Mucosa of descending colon (tissue), 3 donors: ENCODE measurements at regions not wholly inside any gene's neighbourhood (a gene's known extent, or its start where the extent isn't known, plus 50 kb on each side); places are given as distances from the start of the nearest gene placed in this dataset.

ENCODE experiments used
- ATAC-seq: fragments of 200-7000 bp; cut with Tn5 transposase; one replicate; pipeline ENCODE4 v1.9.1; 2020; ENCODE audit warnings: mild to moderate bottlenecking, moderate library complexity
- DNase-seq, 3 donors: peaks; one replicate each; pipeline ENCODE4 v3.0.0-alpha.2; 2020
- H3K36me3 ChIP-seq: fragments of 200-600 bp; one replicate; pipeline ENCODE4 v1.8.0; 2021; ENCODE audit warnings: low read depth, mild to moderate bottlenecking
- H3K4me1 ChIP-seq: fragments of 200-600 bp; one replicate; pipeline ENCODE4 v1.8.0; 2021; ENCODE audit warnings: low read depth, mild to moderate bottlenecking
- H3K4me3 ChIP-seq: fragments of 200-600 bp; one replicate; pipeline ENCODE4 v1.8.0; 2021; ENCODE audit warnings: mild to moderate bottlenecking
- H3K9me3 ChIP-seq: fragments of 200-600 bp; one replicate; pipeline ENCODE4 v1.8.0; 2021; ENCODE audit warnings: mild to moderate bottlenecking
- intact Hi-C, 2 donors: fragments of 100-400 bp; cut with DNase I in 1 of 2; cut with micrococcal nuclease in 1 of 2; formaldehyde crosslinking; loops; one replicate each; pipeline versions ENCODE4 v1.11.0 to v1.11.1; 2022; cut with DNase I, micrococcal nuclease
- TF ChIP-seq, protein P1 (sequence below): fragments of 200-600 bp; IDR thresholded peaks from one replicate; pipeline ENCODE4 v1.8.0; 2022; ENCODE audit warnings: antibody characterized with exemption, mild to moderate bottlenecking
- donor health status: DM: no; HTN: no; CAD: no; lungs with moderate emphysema.
- donor health status: DM: no; HTN: no; CAD: no.
- donor health status: DM: no; HTN: yes; CAD: no.

DNA sequence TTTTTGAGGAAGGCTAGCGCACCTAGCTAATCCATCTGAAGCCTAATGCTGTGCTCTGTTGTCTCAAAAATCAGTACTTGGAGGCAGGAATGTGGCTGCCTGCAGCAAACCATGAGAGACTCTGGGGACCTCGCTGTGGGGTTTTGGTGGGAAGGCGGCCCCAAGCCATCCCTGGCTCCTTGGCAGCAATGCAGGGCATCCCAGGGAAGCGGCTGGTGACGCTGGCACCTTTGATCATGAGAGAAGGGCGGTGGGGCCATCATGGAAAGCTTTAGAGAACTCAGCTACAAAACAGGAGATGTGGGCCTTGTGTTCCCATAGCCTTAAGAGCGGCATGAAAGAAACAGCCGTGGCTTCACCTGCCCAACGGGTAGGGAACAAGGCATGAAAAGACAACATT, 101.1 kb upstream of the SFSWAP start:
- no peak overlapping the region for H3K4me3 ChIP-seq
- intact Hi-C loops = no loop called here
- no peak for DNase-seq
- no peaks in the 10 kb centered on the region for H3K9me3 ChIP-seq
- TF ChIP-seq, protein P1, sequence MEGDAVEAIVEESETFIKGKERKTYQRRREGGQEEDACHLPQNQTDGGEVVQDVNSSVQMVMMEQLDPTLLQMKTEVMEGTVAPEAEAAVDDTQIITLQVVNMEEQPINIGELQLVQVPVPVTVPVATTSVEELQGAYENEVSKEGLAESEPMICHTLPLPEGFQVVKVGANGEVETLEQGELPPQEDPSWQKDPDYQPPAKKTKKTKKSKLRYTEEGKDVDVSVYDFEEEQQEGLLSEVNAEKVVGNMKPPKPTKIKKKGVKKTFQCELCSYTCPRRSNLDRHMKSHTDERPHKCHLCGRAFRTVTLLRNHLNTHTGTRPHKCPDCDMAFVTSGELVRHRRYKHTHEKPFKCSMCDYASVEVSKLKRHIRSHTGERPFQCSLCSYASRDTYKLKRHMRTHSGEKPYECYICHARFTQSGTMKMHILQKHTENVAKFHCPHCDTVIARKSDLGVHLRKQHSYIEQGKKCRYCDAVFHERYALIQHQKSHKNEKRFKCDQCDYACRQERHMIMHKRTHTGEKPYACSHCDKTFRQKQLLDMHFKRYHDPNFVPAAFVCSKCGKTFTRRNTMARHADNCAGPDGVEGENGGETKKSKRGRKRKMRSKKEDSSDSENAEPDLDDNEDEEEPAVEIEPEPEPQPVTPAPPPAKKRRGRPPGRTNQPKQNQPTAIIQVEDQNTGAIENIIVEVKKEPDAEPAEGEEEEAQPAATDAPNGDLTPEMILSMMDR = no peak
- ATAC-seq = no peak
- no peaks in the 10 kb centered on the region for H3K36me3 ChIP-seq
- H3K4me1 ChIP-seq = no peaks in the 10 kb centered on the region

DNA sequence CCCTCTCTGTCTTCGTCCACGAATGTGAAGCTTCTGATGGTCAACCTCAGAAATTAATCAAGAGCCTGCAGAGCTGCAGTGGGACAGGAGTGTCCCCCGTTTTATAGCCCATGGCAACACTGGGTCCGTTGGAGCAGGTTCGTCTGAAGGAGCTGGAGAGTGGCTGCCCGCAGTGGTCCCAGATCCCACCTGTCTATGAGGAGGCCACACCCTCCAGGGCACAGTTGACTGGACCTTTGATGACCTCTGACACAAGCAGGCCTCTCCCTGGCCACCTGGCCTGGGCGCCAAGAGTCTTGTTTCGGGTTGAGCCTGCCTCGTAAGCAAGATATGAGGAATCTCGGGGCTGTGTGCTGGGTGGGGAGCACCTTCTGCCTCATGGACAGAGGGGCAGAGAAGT, 100.7 kb upstream of the SFSWAP start:
- no peaks in the 10 kb centered on the region for H3K9me3 ChIP-seq
- DNase-seq (no peak), ATAC-seq (no peak)
- TF ChIP-seq, protein P1 = no peak
- intact Hi-C loops = no loop called here
- no peak overlapping the region for H3K4me3 ChIP-seq
- H3K4me1 ChIP-seq = no peaks in the 10 kb centered on the region
- H3K36me3 ChIP-seq = no peaks in the 10 kb centered on the region

DNA sequence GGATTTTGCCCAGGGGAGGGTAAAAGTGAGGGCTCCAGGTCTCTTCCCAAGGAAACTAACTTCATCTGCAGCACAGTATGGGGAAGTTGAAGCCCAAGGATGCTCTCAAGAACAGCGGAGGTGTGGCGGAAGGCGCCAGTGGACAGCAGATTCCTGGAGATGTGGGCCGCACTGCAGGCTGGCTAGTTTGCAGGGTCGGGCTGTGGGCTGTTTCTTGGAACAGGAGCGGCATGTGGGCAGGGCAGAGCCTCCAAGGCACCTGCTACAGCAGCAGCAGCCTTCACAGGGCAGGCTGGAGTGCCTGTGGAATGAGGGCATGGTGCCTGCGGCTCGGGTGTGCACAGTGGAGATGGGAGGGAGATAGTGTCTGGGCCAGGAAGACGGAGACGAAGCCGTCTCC, 100.0 kb upstream of the SFSWAP start:
- Histone ChIP-seq H3K36me3 (no peaks in the 10 kb centered on the region), H3K4me3 (no peak overlapping the region), H3K4me1 (no peaks in the 10 kb centered on the region), H3K9me3 (no peaks in the 10 kb centered on the region)
- ATAC-seq = no peak
- intact Hi-C loops = no loop called here
- TF ChIP-seq, protein P1 = no peak
- DNase-seq = no peak

DNA sequence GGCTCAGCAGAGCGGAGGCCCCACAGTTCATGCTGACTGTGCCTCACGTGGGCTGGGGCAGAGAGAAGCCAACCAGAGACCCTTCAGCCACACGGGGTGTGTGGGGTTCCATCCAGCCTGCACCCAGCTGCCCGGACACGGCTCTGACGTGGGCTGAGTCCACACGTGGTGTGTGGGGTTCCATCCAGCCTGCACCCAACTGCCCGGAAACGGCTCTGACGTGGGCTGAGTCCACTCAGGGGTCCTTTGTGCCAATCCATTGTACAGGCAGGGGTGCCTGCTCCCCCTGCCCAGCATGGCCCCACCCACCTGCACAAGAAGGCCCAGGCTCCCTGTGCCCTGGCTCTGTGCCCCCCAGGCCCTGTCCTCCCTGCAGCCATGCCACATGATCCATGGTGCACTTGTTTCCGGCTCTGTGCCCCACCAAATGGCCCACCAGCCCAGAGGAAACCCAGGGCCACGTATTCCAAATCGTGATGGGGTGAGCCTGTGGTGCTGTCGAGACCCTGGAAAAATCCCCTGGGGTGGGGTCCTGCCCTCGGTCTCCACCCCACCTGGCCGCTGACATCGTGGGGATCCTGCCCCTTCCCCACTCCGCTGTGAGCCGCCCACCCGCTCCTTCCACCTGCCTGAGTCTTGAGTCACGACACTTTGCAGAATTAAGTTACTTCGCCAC, 99.3 kb upstream of the SFSWAP start:
- no peaks in the 10 kb centered on the region for H3K9me3 ChIP-seq
- no peaks in the 10 kb centered on the region for H3K36me3 ChIP-seq
- TF ChIP-seq, protein P1 = no peak
- H3K4me1 ChIP-seq = no peaks in the 10 kb centered on the region
- no peak for DNase-seq
- no peak for ATAC-seq
- intact Hi-C loops = no loop called here
- no peak overlapping the region for H3K4me3 ChIP-seq

DNA sequence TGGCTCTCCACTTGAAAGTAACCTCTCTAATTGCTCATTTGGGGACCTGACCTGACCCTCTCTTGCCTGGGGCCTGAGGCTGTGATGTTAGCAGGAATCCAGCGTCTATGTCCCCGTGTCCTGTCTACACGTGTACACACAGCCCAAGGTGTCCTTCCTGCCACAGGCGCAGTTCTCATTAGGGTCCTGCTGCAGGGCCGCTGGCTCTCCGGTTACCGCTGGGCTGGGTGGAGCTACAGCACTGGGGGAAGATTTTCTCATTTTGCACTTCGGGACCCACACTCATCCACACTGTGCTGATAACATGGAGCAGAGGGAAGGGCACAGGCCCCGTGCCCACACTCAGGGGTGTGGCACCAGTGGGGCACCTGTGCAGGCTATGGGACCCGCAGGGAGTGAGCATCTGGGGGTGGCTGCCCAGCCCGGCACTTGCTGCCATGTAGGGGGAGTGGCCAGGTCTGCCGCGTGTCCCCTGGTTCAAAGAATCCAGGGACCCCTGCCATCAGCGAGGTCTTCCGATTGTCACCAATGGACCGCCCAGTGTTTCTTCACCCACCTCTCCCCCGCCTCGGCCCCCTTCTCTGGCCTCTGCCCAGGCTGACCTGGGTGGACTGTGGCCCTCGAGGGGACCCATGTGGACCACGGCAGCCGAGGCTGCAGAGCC, 98.7 kb upstream of the SFSWAP start:
- no peak overlapping the region for H3K4me3 ChIP-seq
- no peaks in the 10 kb centered on the region for H3K9me3 ChIP-seq
- no peak for ATAC-seq
- no peaks in the 10 kb centered on the region for H3K4me1 ChIP-seq
- no peaks in the 10 kb centered on the region for H3K36me3 ChIP-seq
- no peak for DNase-seq
- TF ChIP-seq, protein P1 = no peak
- intact Hi-C loops = no loop called here
